H9 (cell line): ENCODE measurements at regions not wholly inside any gene's neighbourhood (a gene's known extent, or its start where the extent isn't known, plus 50 kb on each side); places are given as distances from the start of the nearest gene placed in this dataset.

Experiments
- DNase-seq: peaks from one replicate; pipeline ENCODE4 v3.0.0-alpha.2; 2017
- H2AFZ ChIP-seq: one replicate; pipeline ENCODE4 v1.6.1; 2013; ENCODE audit warnings: mild to moderate bottlenecking, low read length, control low read depth, moderate library complexity
- H2AK5ac ChIP-seq: 2 replicates; pipeline ENCODE4 v1.6.1; 2013; ENCODE audit warnings: low read length, control low read depth, mixed read lengths; ENCODE audit not compliant: insufficient read length
- H2BK120ac ChIP-seq: one replicate; pipeline ENCODE4 v1.6.1; 2013; ENCODE audit warnings: low read depth, mild to moderate bottlenecking, low read length, control low read depth, inconsistent platforms; ENCODE audit not compliant: poor library complexity, severe bottlenecking
- H2BK12ac ChIP-seq: 2 replicates; pipeline ENCODE4 v1.6.1; 2013; ENCODE audit warnings: low read length, control low read depth, mixed read lengths, low read depth; ENCODE audit not compliant: insufficient read length
- H2BK15ac ChIP-seq: 2 replicates; pipeline ENCODE4 v1.6.1; 2013; ENCODE audit warnings: low read depth, low read length, control low read depth
- H2BK20ac ChIP-seq: one replicate; pipeline ENCODE4 v1.6.1; 2013; ENCODE audit warnings: low read depth, mild to moderate bottlenecking, low read length, control low read depth, inconsistent platforms; ENCODE audit not compliant: poor library complexity, severe bottlenecking
- H2BK5ac ChIP-seq: 2 replicates; pipeline ENCODE4 v1.6.1; 2013; ENCODE audit warnings: low read length, control low read depth, mixed read lengths; ENCODE audit not compliant: insufficient read length
- H3K14ac ChIP-seq: 2 replicates; pipeline ENCODE4 v1.6.1; 2013; ENCODE audit warnings: low read length, control low read depth; ENCODE audit not compliant: insufficient read depth
- H3K18ac ChIP-seq: 2 replicates; pipeline ENCODE4 v1.6.1; 2013; ENCODE audit warnings: low read depth, mild to moderate bottlenecking, mixed read lengths, low read length, control low read depth; ENCODE audit not compliant: insufficient read length
- H3K23ac ChIP-seq: 2 replicates; pipeline ENCODE4 v1.6.1; 2013; ENCODE audit warnings: low read length, control low read depth, mixed read lengths, low read depth; ENCODE audit not compliant: insufficient read length
- H3K23me2 ChIP-seq: 2 replicates; pipeline ENCODE4 v1.6.1; 2013; ENCODE audit warnings: low read depth, mild to moderate bottlenecking, mixed read lengths, low read length, control low read depth; ENCODE audit not compliant: insufficient read length, poor library complexity, severe bottlenecking
- H3K27ac ChIP-seq: 2 replicates; pipeline ENCODE4 v1.5.1; 2013; ENCODE audit warnings: low read length, control low read depth, mixed read lengths, low read depth; ENCODE audit not compliant: insufficient read length
- H3K27me3 ChIP-seq: 2 replicates; pipeline ENCODE4 v1.6.1; 2013; ENCODE audit warnings: low read length, control low read depth, inconsistent platforms; ENCODE audit not compliant: insufficient read depth
- H3K4ac ChIP-seq: 2 replicates; pipeline ENCODE4 v1.6.1; 2013; ENCODE audit warnings: low read depth, mild to moderate bottlenecking, control low read depth, inconsistent platforms, low read length, moderate library complexity
- H3K4me1 ChIP-seq: 2 replicates; pipeline ENCODE4 v1.6.1; 2013; ENCODE audit warnings: low read length, control low read depth, inconsistent platforms; ENCODE audit not compliant: insufficient read depth
- H3K4me2 ChIP-seq: 2 replicates; pipeline ENCODE4 v1.6.1; 2013; ENCODE audit warnings: low read length, control low read depth, mixed read lengths; ENCODE audit not compliant: insufficient read length, insufficient read depth
- H3K56ac ChIP-seq: 2 replicates; pipeline ENCODE4 v1.6.1; 2013; ENCODE audit warnings: low read depth, mild to moderate bottlenecking, mixed read lengths, low read length, control low read depth; ENCODE audit not compliant: insufficient read length
- H3K79me1 ChIP-seq: 2 replicates; pipeline ENCODE4 v1.6.1; 2013; ENCODE audit warnings: low read depth, mild to moderate bottlenecking, moderate library complexity, low read length, control low read depth, inconsistent platforms; ENCODE audit not compliant: insufficient read depth, poor library complexity, severe bottlenecking
- H3K79me2 ChIP-seq: 2 replicates; pipeline ENCODE4 v1.6.1; 2013; ENCODE audit warnings: low read length, control low read depth, inconsistent platforms; ENCODE audit not compliant: insufficient read depth
- H3K9ac ChIP-seq: 2 replicates; pipeline ENCODE4 v1.6.1; 2013; ENCODE audit warnings: low read length, control low read depth, mixed read lengths; ENCODE audit not compliant: insufficient read length; ENCODE audit errors: extremely low read depth
- H3K9me3 ChIP-seq: one replicate; pipeline ENCODE4 v1.6.1; 2013; ENCODE audit warnings: low read depth, low read length, inconsistent platforms; ENCODE audit not compliant: control insufficient read depth
- H3T11ph ChIP-seq: one replicate; pipeline ENCODE4 v1.6.1; 2013; ENCODE audit warnings: mild to moderate bottlenecking, low read length, control low read depth, inconsistent platforms
- H4K20me1 ChIP-seq: one replicate; pipeline ENCODE4 v1.6.1; 2013; ENCODE audit not compliant: control insufficient read depth, insufficient read length, insufficient read depth
- H4K5ac ChIP-seq: 2 replicates; pipeline ENCODE4 v1.6.1; 2013; ENCODE audit warnings: low read depth, mild to moderate bottlenecking, mixed read lengths, low read length, control low read depth; ENCODE audit not compliant: insufficient read length
- H4K8ac ChIP-seq: replicated peaks from 2 replicates; pipeline ENCODE4 v1.6.1; 2013; ENCODE audit warnings: low read length, control low read depth, mixed read lengths, low read depth; ENCODE audit not compliant: insufficient read length
- H4K91ac ChIP-seq: 2 replicates; pipeline ENCODE4 v1.6.1; 2013; ENCODE audit warnings: low read depth, mild to moderate bottlenecking, moderate library complexity, mixed read lengths, low read length, control low read depth; ENCODE audit not compliant: insufficient read length
- H3K27ac Mint-ChIP-seq, 3 experiments: 2 replicates in 2 of 3; 3 replicates in 1 of 3; pipeline ENCODE4 v1.8.0; 2020 to 2021; ENCODE audit warnings: mixed read lengths in 3 of 3, mild to moderate bottlenecking in 1 of 3, moderate library complexity in 1 of 3
- H3K27me3 Mint-ChIP-seq: 2 replicates; pipeline ENCODE4 v1.8.0; 2021; ENCODE audit warnings: low read depth, mild to moderate bottlenecking, moderate library complexity, mixed read lengths
- H3K36me3 Mint-ChIP-seq, 3 experiments: 2 replicates in 2 of 3; 3 replicates in 1 of 3; pipeline ENCODE4 v1.8.0; 2020 to 2021; ENCODE audit warnings: low read depth in 3 of 3, mixed read lengths in 3 of 3; ENCODE audit not compliant: insufficient read depth in 1 of 3
- H3K4me1 Mint-ChIP-seq, 2 experiments: 2 replicates each; pipeline ENCODE4 v1.8.0; 2020; ENCODE audit warnings: mixed read lengths in 2 of 2
- H3K4me3 Mint-ChIP-seq, 2 experiments: 2 replicates in 1 of 2; 3 replicates in 1 of 2; pipeline ENCODE4 v1.8.0; 2020 to 2021; ENCODE audit warnings: mild to moderate bottlenecking in 2 of 2, mixed read lengths in 2 of 2, moderate library complexity in 1 of 2
- H3K9me3 Mint-ChIP-seq, 2 experiments: 2 replicates in 1 of 2; 3 replicates in 1 of 2; pipeline ENCODE4 v1.8.0; 2020; ENCODE audit warnings: mild to moderate bottlenecking in 2 of 2, mixed read lengths in 2 of 2, moderate library complexity in 1 of 2
- CTCF ChIP-seq: fragments of 200-600 bp; sonication (generic); conservative IDR thresholded peaks from 3 replicates; pipeline ENCODE4 v1.8.0; 2021; ENCODE audit warnings: antibody characterized with exemption, mild to moderate bottlenecking
- WGBS: extraction: QIAGEN DNeasy Blood & Tissue Kit; methylation state at CpG from one replicate; pipeline ENCODE4 v1.1.7; 2013; ENCODE audit warnings: missing lambda C conversion rate, low lambda C conversion rate, mixed read lengths; ENCODE audit not compliant: insufficient read length; ENCODE audit errors: extremely low coverage; 5-methylcytosine and 5-hydroxymethylcytosine counted together

- Histone ChIP-seq H4K5ac (no peak overlapping the region), H3K79me2 (no peaks in the 10 kb centered on the region), H3K14ac (no peak overlapping the region)
Measured at GRCh38 chr4:135824759-135825296, 1623.2 kb upstream of the PABPC4L start.

More at GRCh38 chr4:135824759-135825296, 1623.2 kb upstream of the PABPC4L start:
- no peak overlapping the region for H4K91ac ChIP-seq
- DNase-seq, result no peak
- no peak overlapping the region for H4K8ac ChIP-seq
- H4K20me1 ChIP-seq, result no peaks in the 10 kb centered on the region
- TF ChIP-seq CTCF, result no peak
- H2AFZ ChIP-seq, result no peak overlapping the region
- H2BK15ac ChIP-seq, result no peak overlapping the region
- H2BK20ac ChIP-seq, result no peak overlapping the region
- no peak overlapping the region for H3K23ac ChIP-seq
- no peaks in the 10 kb centered on the region for H3K23me2 ChIP-seq
- Mint-ChIP-seq H3K27me3 (no peaks in the 10 kb centered on the region), H3K9me3 (no peaks in the 10 kb centered on the region), H3K4me3 (no peak overlapping the region), H3K4me1 (no peaks in the 10 kb centered on the region), H3K36me3 (no peaks in the 10 kb centered on the region), H3K27ac (no peak overlapping the region)
- H2BK12ac ChIP-seq, result no peak overlapping the region
- no peaks in the 10 kb centered on the region for H3K27me3 ChIP-seq
- H3K4me1 ChIP-seq, result no peaks in the 10 kb centered on the region
- H3K79me1 ChIP-seq, result no peaks in the 10 kb centered on the region
- H3K9ac ChIP-seq, result no peak overlapping the region
- no peak overlapping the region for H3K27ac ChIP-seq
- no peak overlapping the region for H2AK5ac ChIP-seq
- H3K56ac ChIP-seq, result no peak overlapping the region
- no peak overlapping the region for H3K18ac ChIP-seq
- WGBS, result no CpG with 5 or more reads among the region's 3 CpGs
- no peak overlapping the region for H3T11ph ChIP-seq
- H2BK120ac ChIP-seq, result no peak overlapping the region
- no peaks in the 10 kb centered on the region for H3K9me3 ChIP-seq
- no peak overlapping the region for H3K4me2 ChIP-seq
- H2BK5ac ChIP-seq, result no peak overlapping the region
- H3K4ac ChIP-seq, result no peak overlapping the region
